HL-60/S4 treated with retinoic acid at 250 ng/mL for 4 days and 3 days (cell line): ENCODE measurements at regions not wholly inside any gene's neighbourhood (a gene's known extent, or its start where the extent isn't known, plus 50 kb on each side); places are given as distances from the start of the nearest gene placed in this dataset.

Source experiments
- in situ Hi-C: fragments of 300-500 bp; cut with MboI; formaldehyde crosslinking; loops from 2 replicates; pipeline ENCODE4 v1.7.0; 2022; ENCODE audit warnings: low sequenced_read_pairs

- in situ Hi-C loops = no loop called here
Measured at GRCh38 chr2:64823794-64824193, 165.4 kb upstream of the SLC1A4 start.

GRCh38 chr2:64825831-64826491 lies 163.2 kb upstream of the SLC1A4 start:
- in situ Hi-C loops = no loop called here

DNA sequence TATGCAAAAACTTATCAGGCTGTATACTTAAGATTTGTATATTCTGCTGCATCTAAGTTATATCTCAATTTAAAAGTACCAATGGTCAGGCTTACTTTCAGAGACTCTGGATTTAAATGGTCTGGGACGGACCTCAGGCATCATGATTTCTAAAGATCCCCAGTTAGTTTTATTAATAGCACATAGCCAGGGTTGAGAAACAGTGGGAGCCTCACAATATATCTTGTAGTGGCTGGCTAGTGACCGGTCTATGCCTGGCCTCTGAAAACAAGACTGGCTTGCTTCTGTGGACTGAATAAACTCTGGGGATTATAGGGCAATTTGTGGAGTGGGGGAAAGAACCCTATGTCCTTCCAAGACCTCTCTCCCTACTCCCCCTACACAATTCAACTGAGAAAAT lies 162.5 kb upstream of the SLC1A4 start:
- in situ Hi-C loops = no loop called here

DNA sequence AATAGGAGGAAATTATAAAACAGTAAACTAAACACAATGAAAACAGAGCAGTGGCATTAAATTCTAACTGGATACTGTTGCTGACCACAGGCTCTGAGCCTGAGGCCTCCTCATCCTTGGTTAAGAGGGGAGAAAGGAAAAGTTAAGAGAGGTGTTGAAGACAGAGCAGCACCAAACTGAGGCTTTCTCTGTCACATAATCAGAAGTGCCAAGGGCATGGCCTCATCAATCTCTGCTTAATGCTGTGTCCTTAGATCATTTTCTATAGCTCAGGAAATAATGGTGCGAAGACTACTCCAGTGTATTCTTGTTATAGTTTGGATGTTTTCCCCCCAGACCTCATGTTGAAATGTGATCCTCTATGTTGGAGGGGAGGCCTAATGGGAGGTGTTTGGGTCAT lies 160.9 kb upstream of the SLC1A4 start:
- in situ Hi-C loops = no loop called here

GRCh38 chr2:64829525-64829924 lies 159.7 kb upstream of the SLC1A4 start:
- in situ Hi-C loops = no loop called here

GRCh38 chr2:64831134-64831976 lies 157.8 kb upstream of the SLC1A4 start:
- in situ Hi-C loops = no loop called here

GRCh38 chr2:64831977-64832328 lies 157.2 kb upstream of the SLC1A4 start:
- in situ Hi-C loops = no loop called here

- in situ Hi-C loops = no loop called here
Measured at GRCh38 chr2:64832936-64833335, 156.3 kb upstream of the SLC1A4 start.

GRCh38 chr2:64836566-64836965 lies 152.6 kb upstream of the SLC1A4 start:
- in situ Hi-C loops = no loop called here

DNA sequence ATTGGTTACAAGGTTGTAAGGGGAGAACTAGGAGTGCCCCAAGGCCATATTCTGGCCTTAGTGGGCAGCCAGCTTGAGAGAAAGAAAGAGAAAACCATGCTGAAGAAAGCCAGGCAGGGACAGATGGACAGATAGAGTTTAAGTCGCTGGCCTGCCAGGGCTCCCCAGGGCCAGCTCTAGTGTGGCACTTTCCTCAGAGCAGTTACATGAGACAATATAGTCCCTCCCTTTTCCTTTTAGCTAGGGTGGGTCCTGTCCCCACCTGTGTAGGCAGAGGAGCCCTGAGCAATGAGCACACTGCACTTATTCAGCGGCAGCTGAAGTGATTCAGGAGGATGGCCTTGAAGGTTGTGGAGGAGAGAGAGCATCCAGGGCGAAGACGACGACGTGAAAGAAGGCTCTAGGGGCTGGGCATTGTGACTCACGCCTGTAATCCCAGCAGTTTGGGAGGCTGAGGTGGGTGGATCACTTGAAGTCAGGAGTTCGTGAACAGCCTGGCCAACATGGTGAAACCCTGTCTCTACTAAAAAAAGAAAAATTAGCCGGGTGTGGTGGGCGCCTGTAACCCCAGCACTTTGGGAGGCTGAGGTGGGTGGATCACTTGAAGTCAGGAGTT lies 152.0 kb upstream of the SLC1A4 start:
- in situ Hi-C loops = no loop called here

GRCh38 chr2:64837925-64838641 lies 151.1 kb upstream of the SLC1A4 start:
- in situ Hi-C loops = no loop called here

DNA sequence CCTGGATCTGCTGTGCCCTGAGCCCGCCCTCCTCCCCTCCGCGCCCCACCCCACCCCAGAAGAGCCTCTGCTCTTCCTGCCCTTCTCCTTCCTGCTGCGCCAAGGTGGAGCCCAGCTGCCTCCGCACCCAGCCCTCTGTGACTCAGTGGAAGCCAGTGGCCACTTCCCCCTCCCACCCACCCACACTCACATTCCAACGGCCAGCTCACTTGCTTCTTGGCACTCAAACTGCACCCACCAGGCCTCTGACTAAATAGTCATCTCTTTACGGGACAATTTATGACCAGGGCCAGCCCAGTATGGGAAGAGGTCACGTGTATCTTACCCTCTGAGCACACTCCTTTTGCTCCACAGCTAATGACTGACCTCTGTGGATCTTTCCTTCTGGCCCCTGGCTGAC lies 150.4 kb upstream of the SLC1A4 start:
- in situ Hi-C loops = no loop called here

GRCh38 chr2:64839844-64840243 lies 149.4 kb upstream of the SLC1A4 start:
- in situ Hi-C loops = no loop called here

- in situ Hi-C loops = no loop called here
Measured at GRCh38 chr2:64840426-64840881, 148.7 kb upstream of the SLC1A4 start.

DNA sequence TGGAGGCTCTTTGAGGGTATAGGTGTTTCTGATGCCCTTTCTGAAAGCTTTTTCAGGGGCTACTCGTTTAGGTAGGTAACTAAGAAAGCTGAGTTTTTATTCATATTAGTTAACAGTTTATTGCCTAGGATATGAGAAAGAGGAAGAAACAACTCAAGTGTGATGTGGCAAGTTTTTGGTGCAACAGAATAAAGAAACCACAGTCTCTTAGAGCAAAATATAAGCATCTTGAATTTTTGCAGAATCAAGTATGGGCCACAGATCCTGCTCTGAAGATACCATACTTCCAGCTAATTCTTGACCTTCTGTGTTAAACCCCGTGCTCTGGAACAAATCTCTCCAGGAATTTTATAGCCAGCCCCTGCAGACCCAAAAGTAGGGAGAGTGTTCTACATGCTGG lies 147.7 kb upstream of the SLC1A4 start:
- in situ Hi-C loops = no loop called here

GRCh38 chr2:64842030-64842429 lies 147.2 kb upstream of the SLC1A4 start:
- in situ Hi-C loops = no loop called here

- in situ Hi-C loops = no loop called here
Measured at GRCh38 chr2:64844087-64844486, 145.1 kb upstream of the SLC1A4 start.

DNA sequence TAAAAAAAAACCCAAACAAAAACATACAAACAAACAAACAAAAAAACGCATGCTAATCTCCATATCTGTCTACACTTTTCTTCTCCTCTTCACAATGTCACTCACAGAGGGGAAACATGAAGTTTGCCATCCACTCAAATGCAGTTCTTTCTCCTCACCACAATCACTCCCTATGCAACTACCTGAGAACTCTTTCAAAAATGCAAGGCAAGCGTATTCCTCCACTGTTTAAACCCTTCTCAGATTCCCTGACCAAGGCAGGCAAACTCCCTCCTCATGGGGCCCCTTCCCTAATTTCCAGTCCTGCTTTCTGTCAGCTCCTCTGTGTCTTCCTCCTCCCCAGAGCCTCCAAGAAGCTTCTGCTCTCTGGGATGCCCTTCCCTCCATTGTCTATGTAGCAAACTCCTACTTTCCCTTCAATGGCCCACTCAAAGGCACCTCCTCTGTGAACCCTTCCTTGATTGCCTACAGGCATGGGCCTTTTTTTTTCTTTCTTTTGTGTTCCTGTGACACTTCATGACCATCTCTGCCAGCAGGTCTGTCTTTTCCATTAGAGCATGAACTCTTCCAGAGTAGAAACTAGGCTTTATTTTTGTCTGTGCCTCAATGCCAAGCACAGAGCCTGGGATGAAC lies 143.8 kb upstream of the SLC1A4 start:
- in situ Hi-C loops = no loop called here

- in situ Hi-C loops = no loop called here
Measured at GRCh38 chr2:64846177-64846576, 143.0 kb upstream of the SLC1A4 start.

DNA sequence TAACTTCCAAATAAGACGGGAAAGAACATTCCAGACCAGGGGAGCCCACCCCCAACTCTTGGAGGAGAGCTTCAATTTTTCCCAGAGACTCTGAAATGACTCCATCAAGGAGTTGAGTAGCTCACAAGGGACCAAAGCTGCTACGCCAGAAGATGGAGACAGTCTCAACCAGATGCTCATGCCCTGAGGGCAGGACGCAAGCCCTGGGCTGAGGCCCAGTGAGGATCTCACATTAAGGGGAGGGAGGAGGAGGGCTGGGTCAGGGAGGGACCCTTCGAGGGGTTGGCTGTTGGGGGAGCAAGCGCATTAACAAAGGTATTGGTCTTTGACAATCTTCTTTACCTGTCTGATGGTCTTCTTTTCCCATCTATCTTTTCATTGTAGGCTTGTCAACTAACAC lies 141.3 kb upstream of the SLC1A4 start:
- in situ Hi-C loops = no loop called here

GRCh38 chr2:64848363-64848762 lies 140.8 kb upstream of the SLC1A4 start:
- in situ Hi-C loops = no loop called here
